ENCODE measurements at regions not wholly inside any gene's neighbourhood (a gene's known extent, or its start where the extent isn't known, plus 50 kb on each side); places are given as distances from the start of the nearest gene placed in this dataset.
"Not testable (repeated sequence)": the region's sequence is repeated elsewhere in the genome, so short reads cannot be mapped to it uniquely, and the experiment has no call there.

DNA sequence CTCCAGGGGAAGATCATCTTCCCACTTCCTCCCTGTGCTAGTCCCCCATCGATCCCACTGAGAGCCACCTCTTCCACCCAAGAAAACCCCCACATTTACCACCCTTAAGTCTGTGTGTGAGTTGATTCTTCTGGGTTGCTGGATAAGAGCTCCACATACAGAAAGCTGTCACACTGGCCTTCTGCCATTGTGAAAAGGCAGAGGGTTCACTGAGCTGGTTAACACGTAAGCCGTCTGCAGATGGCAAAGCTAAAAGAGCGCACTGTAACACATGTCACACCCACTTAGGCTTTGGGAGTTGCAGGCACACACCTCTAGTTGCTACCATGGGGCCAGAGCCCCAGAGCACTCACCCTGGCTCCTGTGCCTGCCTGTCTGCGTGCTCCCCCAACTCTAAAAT lies 309.8 kb upstream of the LRRC3B start:
- no peak for DNase-seq
- no peak overlapping the region for H3K27ac ChIP-seq (ENCODE audit: low read length)
- H3K9ac ChIP-seq (ENCODE audit: low read length): no peak overlapping the region
- no peak overlapping the region for H3K4me2 ChIP-seq (ENCODE audit: low read length)
- no peaks in the 10 kb centered on the region for H3K79me2 ChIP-seq (ENCODE audit: low read length)
- no peak for ATAC-seq
- TF ChIP-seq EZH2phosphoT487 (IDR thresholded peaks at IDR 0.05; ENCODE audit: borderline replicate concordance, low read length): no peak
- TF ChIP-seq, protein P1, sequence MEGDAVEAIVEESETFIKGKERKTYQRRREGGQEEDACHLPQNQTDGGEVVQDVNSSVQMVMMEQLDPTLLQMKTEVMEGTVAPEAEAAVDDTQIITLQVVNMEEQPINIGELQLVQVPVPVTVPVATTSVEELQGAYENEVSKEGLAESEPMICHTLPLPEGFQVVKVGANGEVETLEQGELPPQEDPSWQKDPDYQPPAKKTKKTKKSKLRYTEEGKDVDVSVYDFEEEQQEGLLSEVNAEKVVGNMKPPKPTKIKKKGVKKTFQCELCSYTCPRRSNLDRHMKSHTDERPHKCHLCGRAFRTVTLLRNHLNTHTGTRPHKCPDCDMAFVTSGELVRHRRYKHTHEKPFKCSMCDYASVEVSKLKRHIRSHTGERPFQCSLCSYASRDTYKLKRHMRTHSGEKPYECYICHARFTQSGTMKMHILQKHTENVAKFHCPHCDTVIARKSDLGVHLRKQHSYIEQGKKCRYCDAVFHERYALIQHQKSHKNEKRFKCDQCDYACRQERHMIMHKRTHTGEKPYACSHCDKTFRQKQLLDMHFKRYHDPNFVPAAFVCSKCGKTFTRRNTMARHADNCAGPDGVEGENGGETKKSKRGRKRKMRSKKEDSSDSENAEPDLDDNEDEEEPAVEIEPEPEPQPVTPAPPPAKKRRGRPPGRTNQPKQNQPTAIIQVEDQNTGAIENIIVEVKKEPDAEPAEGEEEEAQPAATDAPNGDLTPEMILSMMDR (conservative IDR thresholded peaks at IDR 0.05; ENCODE audit: low read depth, low read length): no peak
- peaks cover 30% of the 10 kb centered on the region; the same call in 1 of the 2 replicates for H3K9me3 ChIP-seq (ENCODE audit: low read length)
- H4K20me1 ChIP-seq (ENCODE audit: low read length): no peaks in the 10 kb centered on the region
- H2AFZ ChIP-seq (ENCODE audit: low read length): no peak overlapping the region
- POLR2A ChIA-PET (ENCODE audit: unreplicated experiment): no interaction called here
- no peaks in the 10 kb centered on the region for H3K27me3 ChIP-seq (ENCODE audit: low read length)
- no peaks in the 10 kb centered on the region for H3F3A ChIP-seq (ENCODE audit: low read length, unreplicated experiment)
- H3K9me2 ChIP-seq (replicated peaks; ENCODE audit: low read length): no peaks in the 10 kb centered on the region
- no TSS peak for BruUV-seq (replicated peaks)
- no peak overlapping the region for H3K4me3 ChIP-seq (ENCODE audit: low read length)
- H3K36me3 ChIP-seq (ENCODE audit: low read depth, low read length): no peaks in the 10 kb centered on the region
- intact Hi-C loops (cut with micrococcal nuclease): no loop called here
- CTCF ChIA-PET: no interaction called here
- H3K4me1 ChIP-seq (ENCODE audit: insufficient read depth, low read length): no peaks in the 10 kb centered on the region

DNA sequence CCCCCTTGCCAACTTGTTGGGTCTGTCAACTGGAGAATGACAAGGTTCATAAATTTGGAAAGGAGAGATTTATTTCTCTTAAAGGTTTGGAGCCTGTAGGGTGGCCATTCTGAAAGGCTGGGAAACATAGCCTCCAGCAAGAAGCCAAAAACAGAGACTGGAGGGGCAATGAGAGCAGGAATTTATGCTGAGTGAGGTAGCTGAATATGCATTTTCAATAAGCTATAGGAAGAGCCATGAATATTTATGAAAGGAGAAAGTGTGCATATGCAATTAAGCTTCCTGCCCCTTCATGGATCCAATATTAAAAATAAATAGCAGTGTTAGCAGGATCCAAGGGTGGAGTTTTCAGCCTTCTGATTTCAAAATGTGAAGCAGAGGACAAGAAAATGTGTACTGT lies 306.1 kb upstream of the LRRC3B start:
- H3K9ac ChIP-seq (ENCODE audit: low read length): no peak overlapping the region
- no peaks in the 10 kb centered on the region for H4K20me1 ChIP-seq (ENCODE audit: low read length)
- no peaks in the 10 kb centered on the region for H3K9me2 ChIP-seq (replicated peaks; ENCODE audit: low read length)
- POLR2A ChIA-PET (ENCODE audit: unreplicated experiment): no interaction called here
- no peak for DNase-seq
- no peaks in the 10 kb centered on the region for H3F3A ChIP-seq (ENCODE audit: low read length, unreplicated experiment)
- peaks cover 14% of the 10 kb centered on the region; the same call in 1 of the 2 replicates for H3K9me3 ChIP-seq (ENCODE audit: low read length)
- no peaks in the 10 kb centered on the region for H3K79me2 ChIP-seq (ENCODE audit: low read length)
- no peak overlapping the region for H3K27ac ChIP-seq (ENCODE audit: low read length)
- BruUV-seq (replicated peaks): no TSS peak
- no peaks in the 10 kb centered on the region for H3K27me3 ChIP-seq (ENCODE audit: low read length)
- no peak for ATAC-seq
- H3K4me2 ChIP-seq (ENCODE audit: low read length): no peak overlapping the region
- H2AFZ ChIP-seq (ENCODE audit: low read length): no peak overlapping the region
- TF ChIP-seq EZH2 (IDR thresholded peaks at IDR 0.05; ENCODE audit: low read length, unreplicated experiment) (no peak), EZH2phosphoT487 (IDR thresholded peaks at IDR 0.05; ENCODE audit: borderline replicate concordance, low read length) (no peak)
- TF ChIP-seq, protein P1 (conservative IDR thresholded peaks at IDR 0.05; ENCODE audit: low read depth, low read length): no peak
- no peaks in the 10 kb centered on the region for H3K36me3 ChIP-seq (ENCODE audit: low read depth, low read length)
- no peaks in the 10 kb centered on the region for H3K4me1 ChIP-seq (ENCODE audit: insufficient read depth, low read length)
- no peak overlapping the region for H3K4me3 ChIP-seq (ENCODE audit: low read length)
- CTCF ChIA-PET: no interaction called here
- intact Hi-C loops (cut with micrococcal nuclease): no loop called here

DNA sequence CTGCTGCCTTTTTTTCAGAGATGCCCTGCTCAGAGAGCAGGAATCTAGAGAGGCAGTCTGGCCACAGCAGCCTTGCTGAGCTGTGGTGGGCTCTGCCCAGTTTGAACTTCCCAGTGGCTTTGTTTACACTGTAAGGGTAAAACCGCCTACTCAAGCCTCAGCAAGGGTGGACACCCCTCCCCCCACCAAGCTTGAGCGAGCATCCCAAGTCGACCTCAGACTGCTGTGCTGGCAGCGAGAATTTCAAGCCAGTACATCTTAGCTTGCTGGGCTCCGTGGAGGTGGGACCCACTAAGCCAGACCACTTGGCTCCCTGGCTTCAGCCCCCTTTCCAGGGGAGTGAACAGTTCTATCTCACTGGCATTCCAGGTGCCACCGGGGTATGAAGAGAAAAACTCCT lies 298.8 kb upstream of the LRRC3B start:
- H3K9ac ChIP-seq (ENCODE audit: low read length); CTCF ChIA-PET; ATAC-seq; intact Hi-C loops (cut with micrococcal nuclease); POLR2A ChIA-PET (ENCODE audit: unreplicated experiment); H3K4me3 ChIP-seq (ENCODE audit: low read length); H4K20me1 ChIP-seq (ENCODE audit: low read length); DNase-seq; BruUV-seq (replicated peaks); H3K9me2 ChIP-seq (replicated peaks; ENCODE audit: low read length); H3K27ac ChIP-seq (ENCODE audit: low read length); H3K4me2 ChIP-seq (ENCODE audit: low read length); H3F3A ChIP-seq (ENCODE audit: low read length, unreplicated experiment); H3K79me2 ChIP-seq (ENCODE audit: low read length); H2AFZ ChIP-seq (ENCODE audit: low read length); H3K27me3 ChIP-seq (ENCODE audit: low read length); H3K4me1 ChIP-seq (ENCODE audit: insufficient read depth, low read length); H3K36me3 ChIP-seq (ENCODE audit: low read depth, low read length): not testable (repeated sequence)
- H3K9me3 ChIP-seq (ENCODE audit: low read length): peaks cover 28% of the 10 kb centered on the region
